RWPE1 (cell line): ENCODE measurements at regions not wholly inside any gene's neighbourhood (a gene's known extent, or its start where the extent isn't known, plus 50 kb on each side); places are given as distances from the start of the nearest gene placed in this dataset.

Experiments
- CTCF ChIA-PET: fragments of 350-600 bp; sonication (Branson Sonifier 250); formaldehyde crosslinking; extraction: SDS; loops from one replicate; lab custom pipeline; 2021; lab: Yijun Ruan, JAX
- POLR2A ChIA-PET: fragments of 400-600 bp; formaldehyde crosslinking; extraction: SDS; loops from one replicate; lab custom pipeline; 2020; ENCODE audit warnings: antibody characterized with exemption; ENCODE audit not compliant: low non-redundant PET; lab: Yijun Ruan, JAX
- DNase-seq: peaks from one replicate; pipeline ENCODE4 v3.0.0; 2012; ENCODE audit warnings: low spot score
- H3K27ac ChIP-seq: fragments of 450-650 bp; 2 replicates; pipeline ENCODE4 v1.5.1; 2017
- TF ChIP-seq, protein P1 (sequence below): fragments of 450-650 bp; conservative IDR thresholded peaks from 2 replicates; pipeline ENCODE4 v1.5.1; 2017; ENCODE audit warnings: low read depth, mild to moderate bottlenecking

GRCh38 chr20:58600756-58601155 is 50.3 kb upstream of the STX16 start:
- POLR2A ChIA-PET = interaction anchor here (0.6 kb wide), 1 partner anchor 17 kb away, joined by 3 read pairs; no protein-coding TSS in a partner anchor
- CTCF ChIA-PET = interaction anchor here (0.7 kb wide), 2 partner anchors 46 to 535 kb away, joined by 4 read pairs; no protein-coding TSS in a partner anchor
- H3K27ac ChIP-seq = no peak overlapping the region

GRCh38 chr20:58599966-58600365 is 51.1 kb upstream of the STX16 start:
- TF ChIP-seq, protein P1, sequence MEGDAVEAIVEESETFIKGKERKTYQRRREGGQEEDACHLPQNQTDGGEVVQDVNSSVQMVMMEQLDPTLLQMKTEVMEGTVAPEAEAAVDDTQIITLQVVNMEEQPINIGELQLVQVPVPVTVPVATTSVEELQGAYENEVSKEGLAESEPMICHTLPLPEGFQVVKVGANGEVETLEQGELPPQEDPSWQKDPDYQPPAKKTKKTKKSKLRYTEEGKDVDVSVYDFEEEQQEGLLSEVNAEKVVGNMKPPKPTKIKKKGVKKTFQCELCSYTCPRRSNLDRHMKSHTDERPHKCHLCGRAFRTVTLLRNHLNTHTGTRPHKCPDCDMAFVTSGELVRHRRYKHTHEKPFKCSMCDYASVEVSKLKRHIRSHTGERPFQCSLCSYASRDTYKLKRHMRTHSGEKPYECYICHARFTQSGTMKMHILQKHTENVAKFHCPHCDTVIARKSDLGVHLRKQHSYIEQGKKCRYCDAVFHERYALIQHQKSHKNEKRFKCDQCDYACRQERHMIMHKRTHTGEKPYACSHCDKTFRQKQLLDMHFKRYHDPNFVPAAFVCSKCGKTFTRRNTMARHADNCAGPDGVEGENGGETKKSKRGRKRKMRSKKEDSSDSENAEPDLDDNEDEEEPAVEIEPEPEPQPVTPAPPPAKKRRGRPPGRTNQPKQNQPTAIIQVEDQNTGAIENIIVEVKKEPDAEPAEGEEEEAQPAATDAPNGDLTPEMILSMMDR = no peak
- H3K27ac ChIP-seq = no peak overlapping the region
- ChIA-PET CTCF (interaction anchor here (0.7 kb wide), 1 partner anchor 44 kb away, joined by 6 read pairs; no protein-coding TSS in a partner anchor), POLR2A (no interaction called here)
- no peak for DNase-seq

More at GRCh38 chr20:58600756-58601155, 50.3 kb upstream of the STX16 start:
- DNase-seq = no peak
- TF ChIP-seq, protein P1 = no peak

DNA sequence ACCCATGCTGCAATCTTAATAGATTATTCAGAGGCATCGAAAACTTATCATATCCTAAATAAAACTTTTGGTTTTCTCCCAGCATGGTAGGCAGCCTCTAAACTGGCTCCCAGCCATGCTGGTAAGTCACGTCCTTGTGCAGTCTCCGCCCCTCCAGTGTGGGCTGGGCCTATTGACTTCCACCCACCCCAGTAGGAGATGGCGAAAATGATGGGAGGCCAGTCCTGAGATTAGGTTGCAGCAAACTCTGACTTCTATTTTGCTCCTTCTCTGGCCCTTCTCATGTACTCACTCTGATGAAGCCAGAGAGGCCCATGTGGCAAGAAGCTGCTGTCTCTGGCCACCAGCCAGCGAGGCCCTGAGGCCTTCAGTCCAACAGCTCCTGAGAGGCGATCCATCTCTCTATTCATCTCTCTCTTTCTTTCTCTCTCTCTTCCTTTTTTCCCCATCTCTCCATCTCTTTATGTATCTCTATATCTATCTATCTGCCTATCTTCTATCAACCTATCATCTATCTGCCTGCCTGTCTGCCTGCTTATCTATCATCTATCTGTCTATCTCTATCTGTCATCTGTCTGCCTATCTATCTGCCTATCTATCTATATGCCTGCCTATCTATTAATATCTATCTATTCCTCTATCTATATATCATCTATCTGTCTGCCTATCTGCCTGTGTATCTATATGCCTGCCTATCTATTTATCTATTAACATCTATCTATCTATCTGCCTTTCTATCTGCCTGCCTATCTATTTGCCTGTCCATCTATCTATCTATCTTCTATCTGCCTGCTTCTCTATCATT is 52.7 kb upstream of the STX16 start:
- TF ChIP-seq, protein P1 = no peak
- no peak for DNase-seq
- H3K27ac ChIP-seq = no peak overlapping the region
- ChIA-PET CTCF (interaction anchor here (0.7 kb wide), 1 partner anchor 74 kb away, joined by 3 read pairs; no protein-coding TSS in a partner anchor), POLR2A (no interaction called here)

GRCh38 chr20:58597249-58597891 is 53.7 kb upstream of the STX16 start:
- TF ChIP-seq, protein P1 = no peak
- H3K27ac ChIP-seq = no peak overlapping the region
- DNase-seq = no peak
- POLR2A ChIA-PET = no interaction called here
- CTCF ChIA-PET = interaction anchor here (0.6 to 0.7 kb wide), 2 partner anchors 133 to 255 kb away, joined by 3 read pairs; partner anchors contain the start of gene GNAS

GRCh38 chr20:58596750-58597248 is 54.3 kb upstream of the STX16 start:
- ChIA-PET CTCF (no interaction called here), POLR2A (no interaction called here)
- TF ChIP-seq, protein P1 = no peak
- no peak overlapping the region for H3K27ac ChIP-seq
- DNase-seq = no peak

- ChIA-PET POLR2A (no interaction called here), CTCF (no interaction called here)
- TF ChIP-seq, protein P1 = no peak
- H3K27ac ChIP-seq = no peak overlapping the region
- DNase-seq = no peak
These were observed 54.8 kb upstream of the STX16 start for GRCh38 chr20:58596244-58596643.
